NCI-H82 treated with DMSO at 0.1 percent for 48 hours (cell line): ENCODE measurements at regions not wholly inside any gene's neighbourhood (a gene's known extent, or its start where the extent isn't known, plus 50 kb on each side); places are given as distances from the start of the nearest gene placed in this dataset.

Experiments used
- DNase-seq: peaks from one replicate; lab custom pipeline; 2025; ENCODE audit not compliant: unreplicated experiment; lab: John Stamatoyannopoulos, UW

DNA sequence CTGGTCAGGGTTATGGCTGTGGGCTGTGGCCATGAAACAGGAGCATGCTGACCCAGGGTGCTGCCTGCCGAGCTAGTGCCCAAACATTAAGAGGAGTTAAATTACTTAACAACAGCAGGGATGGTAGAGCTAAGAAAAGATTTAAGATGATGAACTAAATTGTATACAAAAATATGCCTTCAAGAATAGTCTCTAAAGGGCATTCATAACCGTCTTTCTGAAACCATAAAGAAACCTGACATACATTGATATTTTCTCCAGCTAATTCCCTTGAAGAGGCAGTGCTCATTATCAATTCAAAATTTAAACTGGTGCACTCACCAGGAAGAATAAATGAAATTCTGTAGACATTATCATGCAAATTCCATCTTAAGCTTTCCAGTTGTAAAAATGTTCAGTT, 265.8 kb upstream of the TAC1 start:
- no peak for DNase-seq

DNA sequence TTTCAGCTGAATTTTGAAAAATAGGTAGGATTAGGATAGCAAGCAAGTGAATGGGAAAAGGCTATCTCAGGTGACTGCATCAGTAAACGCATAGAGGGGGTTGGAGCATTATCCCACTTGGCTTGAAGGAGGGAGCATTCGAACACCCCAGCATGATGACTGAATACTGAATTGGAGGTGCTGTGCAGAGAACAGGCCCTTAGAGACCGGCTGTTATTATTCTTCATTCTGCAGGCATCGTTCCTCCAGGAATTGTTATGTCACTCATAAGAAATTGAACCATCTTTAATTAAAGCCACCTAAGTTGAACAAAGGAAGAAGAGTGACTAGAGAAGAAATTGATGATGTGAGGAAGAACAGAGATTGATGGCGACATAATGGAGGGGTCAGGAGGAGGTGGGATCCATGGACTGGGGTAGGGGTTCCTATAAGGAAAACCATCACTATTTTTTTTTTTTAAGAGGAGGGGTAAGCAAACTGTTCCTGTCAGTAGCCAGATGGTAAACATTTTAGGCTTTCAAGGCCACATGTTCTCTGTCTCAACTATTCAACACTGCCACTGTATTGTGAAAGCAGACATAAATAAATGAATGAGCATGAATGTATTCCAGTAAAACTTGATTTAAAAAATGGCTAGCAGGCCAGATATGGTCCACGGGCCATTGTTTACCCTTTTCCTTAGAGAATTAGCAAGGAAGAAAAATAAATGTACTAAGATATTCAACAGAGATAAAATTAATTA, 264.7 kb upstream of the TAC1 start:
- no peak for DNase-seq

DNA sequence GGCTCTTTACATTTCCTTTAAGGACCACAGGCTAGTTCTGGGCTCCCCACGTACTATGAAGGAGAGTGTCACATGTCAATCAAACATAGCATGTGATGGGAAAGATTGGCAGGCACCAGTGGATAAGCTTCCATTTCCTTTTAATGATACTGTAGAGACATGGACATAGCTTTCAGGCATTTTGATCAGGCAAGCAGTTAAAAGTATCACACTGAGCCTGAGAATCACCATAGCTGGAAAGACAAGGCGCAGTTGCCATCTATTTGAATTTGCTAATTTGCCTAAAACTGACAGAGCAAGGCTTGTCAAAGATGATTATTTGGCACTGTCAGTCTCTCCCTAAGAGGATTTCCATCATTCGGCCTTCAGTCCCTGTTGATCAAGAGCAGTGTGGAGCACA, 263.4 kb upstream of the TAC1 start:
- DNase-seq = no peak

DNA sequence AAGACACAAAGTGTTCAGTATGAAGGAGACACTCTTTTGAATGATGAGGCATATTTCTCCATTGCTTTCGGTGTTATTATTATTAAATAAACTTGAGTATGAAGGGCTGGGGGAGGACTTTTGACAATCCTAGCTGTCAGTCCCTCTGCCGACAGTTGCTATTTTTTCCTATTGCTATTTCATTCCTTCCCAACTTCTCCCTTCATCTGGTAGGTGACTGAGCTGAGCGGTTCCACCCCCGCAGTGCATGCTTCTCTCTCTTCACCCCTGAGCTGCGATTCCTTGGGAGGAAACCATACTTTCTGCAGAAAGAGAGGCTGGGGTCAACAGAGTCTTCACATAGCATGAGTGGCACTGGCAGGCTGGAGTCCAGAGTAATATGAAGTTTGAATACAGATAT, 261.2 kb upstream of the TAC1 start:
- no peak for DNase-seq

DNA sequence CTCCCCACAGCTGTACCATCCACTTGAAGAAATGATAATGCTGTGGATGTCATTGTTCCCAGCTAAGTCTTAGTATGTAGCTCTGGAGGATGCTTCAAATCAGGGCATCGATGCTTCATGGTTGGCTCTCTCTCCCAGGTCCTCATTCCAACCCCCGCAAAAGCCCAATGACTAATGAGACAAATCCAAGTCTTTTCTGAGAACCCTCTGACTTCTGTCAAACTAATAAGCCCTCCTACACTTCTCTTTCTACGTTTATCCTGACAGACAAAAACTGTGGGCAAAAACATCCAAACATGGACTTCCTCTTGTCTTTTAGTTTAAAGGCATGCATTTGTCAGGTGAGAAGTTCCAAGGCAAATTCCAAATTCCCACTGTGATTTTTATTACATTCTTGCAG, 260.4 kb upstream of the TAC1 start:
- DNase-seq = no peak

DNA sequence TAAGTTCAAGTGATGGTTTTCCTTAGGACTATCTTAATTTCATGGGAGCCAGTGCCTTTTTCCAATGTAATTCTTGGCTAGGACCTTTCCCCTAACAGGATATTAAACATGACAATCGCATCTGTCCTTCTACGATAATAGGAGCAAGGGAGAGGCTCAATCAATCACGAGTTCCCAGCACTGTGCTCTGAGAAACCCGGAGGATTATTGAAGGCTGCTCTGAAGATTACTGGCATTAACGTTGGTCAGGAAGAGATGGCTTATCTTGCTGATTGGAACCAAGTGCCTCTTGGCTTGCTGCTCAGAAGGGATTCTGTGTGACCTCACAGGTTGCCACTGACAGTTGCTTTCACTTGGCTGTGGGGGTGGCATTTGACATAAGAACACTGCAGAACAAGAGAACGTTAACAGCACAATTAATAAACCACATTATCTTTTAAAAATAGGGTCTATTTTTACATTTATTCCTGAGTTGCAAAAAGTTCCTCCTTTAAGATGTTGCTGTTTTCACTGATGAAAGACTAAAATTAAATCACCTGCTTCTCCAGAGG, 252.1 kb upstream of the TAC1 start:
- DNase-seq = peak; percentile 98

DNA sequence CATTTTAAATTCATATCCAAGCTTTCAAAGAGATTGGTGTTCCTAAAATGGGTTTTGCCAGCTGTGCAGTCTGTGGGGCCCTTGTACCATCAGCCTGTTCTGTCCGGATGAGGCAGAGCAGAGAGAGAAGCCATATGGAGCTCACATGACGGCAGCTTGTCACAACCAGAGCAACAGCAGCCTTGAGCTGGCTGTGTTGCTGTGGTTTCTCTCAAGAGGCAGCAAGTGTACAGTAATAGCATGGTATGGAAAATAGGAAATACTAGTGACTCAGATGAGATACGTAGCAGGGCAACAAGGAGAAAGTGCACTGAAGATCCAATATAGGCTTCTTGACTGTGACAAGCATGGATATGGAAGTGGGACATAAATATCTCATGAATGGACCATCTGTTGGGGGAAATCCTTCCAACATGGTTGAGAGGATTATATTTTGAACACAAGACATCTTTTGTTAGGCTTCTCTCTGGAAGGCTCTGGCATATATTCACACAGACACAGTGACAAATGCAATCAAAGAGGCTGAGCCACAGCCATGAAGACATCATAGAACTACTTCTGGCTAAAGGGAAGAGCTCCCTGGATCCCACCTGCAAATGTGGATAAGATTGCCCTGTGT, 251.0 kb upstream of the TAC1 start:
- DNase-seq = peak; percentile 80

DNA sequence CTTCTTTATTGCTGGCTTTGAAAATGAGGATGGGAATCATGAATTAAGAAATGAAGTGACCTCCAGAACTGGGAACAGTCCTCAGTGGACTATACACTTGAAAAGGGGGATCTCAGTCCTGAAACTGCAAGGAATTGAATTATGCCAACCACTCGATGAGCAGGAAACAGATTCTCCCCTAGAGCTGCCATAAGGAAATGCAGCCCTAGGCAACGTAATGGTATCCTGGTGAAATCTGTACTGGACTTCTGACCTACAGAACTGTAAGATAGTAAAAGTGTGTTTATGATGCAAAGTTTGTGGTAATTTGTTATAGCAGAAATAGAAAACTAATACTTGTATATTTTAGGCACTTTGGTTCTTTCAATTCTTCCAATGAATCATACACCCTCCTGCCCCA, 236.4 kb upstream of the TAC1 start:
- no peak for DNase-seq

DNA sequence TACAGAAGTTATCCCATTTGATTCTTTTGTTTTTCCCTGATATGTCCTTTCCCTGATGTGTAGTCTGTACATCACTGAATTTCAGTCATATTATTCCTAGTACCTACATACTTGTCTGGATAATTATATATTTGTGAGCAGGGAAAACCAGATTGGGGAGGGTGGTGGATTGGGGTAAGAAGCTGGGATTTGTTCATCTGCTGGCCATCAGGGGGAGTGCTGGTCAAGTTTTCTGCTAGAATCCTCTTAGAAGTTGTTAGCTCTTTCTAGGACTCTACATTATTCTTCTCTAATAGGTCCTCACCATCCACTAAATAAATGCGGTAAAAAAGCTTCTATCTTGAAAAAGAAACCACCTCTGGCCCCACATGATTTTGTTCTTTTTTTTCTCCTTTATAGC, 232.7 kb upstream of the TAC1 start:
- peak; percentile 21 for DNase-seq

DNA sequence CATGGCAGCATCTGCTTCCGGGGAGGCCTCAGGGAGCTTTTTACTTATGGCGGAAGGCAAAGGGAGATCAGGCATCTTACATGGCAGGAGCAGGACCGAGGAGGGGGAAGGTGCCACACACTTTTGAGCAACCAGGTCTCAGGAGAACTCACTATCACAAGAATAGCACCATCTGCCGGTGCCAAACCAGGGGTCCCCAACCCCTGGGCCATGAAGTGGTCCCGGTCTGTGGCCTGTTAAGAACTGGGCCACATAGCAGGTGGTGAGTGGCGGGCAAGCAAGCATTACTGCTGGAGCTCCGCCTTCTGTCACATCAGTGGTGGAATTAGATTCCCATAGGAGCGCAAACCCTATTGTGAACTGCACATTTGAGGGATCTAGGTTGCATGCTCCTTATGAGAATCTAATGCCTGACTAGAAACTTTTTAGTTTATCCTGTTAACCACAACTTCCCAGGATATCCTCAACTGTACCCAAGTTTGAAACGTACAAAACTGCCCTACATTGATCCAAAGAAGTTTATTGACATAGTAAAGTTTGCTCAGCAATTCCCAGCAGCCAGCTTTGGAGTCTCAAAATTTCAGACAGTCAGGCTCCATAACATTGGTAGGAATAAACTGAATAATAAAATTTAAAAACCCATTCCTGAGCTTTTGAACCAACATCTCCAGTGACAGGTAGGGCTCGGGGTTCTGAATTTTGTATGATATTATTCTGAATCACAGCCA, 228.4 kb upstream of the TAC1 start:
- no peak for DNase-seq

DNA sequence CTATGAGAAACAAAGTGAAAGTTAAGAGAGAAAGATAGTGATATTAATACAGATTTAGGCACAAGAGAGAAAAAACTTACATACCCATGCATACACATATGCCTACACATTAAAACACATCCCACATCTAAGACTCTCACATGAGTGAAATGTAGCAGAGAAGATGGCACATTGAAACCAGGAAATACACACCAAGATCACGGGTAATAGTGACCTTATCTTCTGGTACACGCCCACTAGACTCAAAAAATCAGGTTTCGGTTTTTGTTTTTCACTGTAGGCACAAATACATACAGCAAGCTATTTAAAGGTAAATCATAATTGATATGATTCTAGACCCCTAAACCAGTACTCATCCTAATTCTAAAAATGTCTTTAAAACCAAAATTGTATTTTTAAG, 225.2 kb upstream of the TAC1 start:
- DNase-seq = no peak

DNA sequence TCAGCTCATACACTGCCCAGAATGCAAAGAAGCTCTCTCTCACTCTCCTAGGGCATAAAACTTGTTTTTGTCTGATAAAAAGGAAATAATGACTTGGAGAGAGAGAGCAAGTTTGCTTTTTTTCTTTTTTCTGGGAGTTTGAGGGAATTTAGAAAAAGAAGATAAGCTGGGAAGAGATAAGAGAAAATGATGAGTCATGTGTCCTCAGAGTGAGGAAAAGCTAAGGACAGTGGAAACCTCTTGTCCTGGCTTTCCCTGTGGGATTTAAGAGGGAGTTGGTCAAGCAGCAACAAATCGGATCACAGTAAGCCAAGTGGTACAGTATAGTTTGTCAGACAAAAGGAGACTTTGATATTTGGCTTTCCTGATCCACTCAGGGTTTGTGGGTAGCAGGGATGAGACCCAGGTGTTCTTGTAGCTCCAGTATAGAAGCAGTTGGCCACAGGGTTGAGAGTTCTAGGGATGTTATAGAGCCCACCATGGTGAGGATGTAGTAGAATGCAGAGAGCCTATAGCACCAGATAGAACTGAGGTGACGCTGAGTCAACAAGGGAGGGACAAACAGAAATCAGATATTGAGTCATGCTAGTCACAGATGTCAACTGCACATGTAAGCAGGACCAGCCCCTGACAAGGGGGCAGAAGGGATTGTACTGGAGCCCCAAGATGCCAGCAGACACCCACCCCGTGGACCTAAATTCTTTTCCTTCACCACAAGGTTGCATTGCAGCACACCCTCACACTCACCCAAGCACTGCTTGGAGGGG, 219.3 kb upstream of the TAC1 start:
- no peak for DNase-seq

DNA sequence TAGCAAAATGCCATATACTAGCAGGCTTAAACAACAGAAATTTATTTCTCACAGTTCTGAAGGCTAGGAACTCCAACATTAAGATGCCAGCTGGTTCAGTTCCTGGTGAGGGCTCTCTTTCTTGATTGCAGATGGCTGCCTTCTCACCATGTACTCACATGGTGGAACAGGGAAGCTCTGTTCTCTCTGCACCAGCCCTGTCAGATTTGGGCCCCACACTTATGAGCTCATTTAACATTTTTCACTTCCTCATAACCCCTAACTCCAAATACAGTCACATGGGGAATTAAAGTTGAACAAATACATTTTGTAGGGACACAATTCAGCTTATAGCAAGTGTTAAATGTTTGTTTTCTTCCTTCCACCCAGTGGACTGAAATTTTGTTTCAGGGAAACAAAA, 218.6 kb upstream of the TAC1 start:
- DNase-seq = no peak

DNA sequence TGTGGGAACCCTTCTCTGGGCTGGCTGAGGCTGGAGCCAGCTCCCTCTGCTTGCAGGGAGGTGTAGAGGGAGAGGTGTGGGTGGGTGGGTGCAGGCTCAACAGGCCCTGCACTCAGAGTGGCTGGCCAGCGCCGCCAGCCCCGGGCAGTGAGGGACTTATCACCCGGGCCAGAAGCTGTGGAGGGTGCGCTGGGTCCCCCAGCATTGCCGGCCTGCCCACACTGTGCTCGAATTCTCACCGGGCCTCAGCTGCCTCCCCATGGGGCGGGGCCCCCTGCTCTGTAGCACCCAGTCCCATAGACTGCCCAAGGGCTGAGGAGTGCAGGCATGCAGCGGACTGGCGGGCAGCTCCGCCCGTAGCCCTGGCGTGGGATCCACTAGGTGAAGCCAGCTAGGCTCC, 190.7 kb upstream of the TAC1 start:
- no peak for DNase-seq

DNA sequence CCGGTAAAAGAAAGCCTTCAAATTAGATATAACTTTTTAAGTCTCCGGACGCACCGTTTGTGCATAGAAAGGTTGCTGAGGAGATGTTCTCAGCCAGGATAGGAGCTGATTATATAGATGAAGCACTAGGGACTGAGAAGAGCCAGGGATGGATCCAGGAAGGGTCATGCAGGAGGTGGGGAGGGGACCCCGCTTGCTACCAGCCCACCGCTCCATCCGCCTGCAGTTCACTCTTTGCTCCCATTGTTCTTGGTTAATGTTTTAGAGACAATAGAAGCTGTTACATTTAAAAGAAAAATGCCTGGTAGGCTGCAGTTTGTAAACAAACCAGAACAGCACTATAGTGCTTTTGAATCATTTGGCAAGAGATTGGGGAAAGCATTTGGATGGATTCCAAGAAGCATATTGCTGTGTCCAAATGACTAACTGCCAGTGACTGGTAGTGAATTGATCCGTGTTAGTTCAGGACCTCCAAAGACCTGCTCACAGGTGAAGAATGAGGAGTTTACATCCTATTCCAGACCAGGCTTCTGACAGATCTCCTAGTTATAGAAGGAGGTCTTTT, 175.9 kb upstream of the TAC1 start:
- no peak for DNase-seq

DNA sequence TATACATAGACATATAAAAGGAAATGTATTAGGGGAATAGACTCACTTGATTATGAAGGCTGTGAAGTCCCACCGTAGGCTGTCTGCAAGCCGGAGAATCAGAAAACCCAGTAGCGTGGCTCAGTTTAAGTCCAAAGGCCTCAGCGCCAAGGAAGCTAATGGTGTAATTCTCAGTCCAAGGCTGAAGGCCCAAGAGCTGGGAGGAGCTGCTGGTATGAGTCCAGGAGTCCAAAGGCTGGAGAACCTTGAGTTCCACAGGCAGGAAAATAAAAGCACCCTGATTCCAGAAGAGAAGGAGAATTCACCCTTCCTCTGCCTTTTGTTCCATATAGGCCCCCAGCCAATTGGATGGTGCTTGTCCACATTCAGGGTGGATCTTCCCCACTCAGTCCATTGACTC, 166.2 kb upstream of the TAC1 start:
- no peak for DNase-seq

DNA sequence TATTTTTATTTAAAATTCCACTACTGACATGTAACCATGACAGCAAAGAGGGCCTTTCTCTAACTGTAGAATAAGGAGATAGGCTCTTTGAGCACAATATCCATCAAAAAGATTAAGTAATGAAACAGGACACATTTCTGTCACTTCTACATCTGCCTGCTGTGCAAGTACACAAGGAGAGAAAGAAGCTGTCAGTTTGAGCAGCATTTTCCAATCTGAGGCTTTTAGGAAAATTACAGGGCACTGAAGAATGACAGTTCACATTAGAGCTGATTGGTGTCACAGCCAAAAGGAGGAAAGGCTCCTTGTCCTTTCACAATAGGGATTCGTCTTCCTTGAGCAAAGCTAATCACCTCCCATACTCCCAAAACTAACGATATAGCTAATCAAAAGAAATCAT, 158.8 kb upstream of the TAC1 start:
- no peak for DNase-seq

DNA sequence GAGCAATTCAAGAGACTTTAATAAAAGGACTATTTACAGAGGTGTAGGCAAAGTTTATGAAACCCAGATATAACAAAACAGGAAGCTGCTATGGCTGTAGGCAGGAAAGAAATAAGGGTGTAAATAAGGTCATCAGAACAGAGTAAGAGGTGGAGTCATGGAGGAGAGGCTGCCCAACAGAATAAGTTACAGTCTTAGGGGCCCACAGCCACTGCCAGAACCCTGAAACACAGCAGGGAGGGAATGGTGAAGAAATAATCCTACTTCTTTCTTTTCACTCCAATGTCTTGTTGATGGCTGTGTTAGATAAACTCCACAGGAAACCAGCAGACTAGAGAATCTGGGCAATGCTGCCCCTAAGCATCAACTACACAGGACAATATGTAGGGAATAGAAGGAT, 155.8 kb upstream of the TAC1 start:
- DNase-seq = no peak

DNA sequence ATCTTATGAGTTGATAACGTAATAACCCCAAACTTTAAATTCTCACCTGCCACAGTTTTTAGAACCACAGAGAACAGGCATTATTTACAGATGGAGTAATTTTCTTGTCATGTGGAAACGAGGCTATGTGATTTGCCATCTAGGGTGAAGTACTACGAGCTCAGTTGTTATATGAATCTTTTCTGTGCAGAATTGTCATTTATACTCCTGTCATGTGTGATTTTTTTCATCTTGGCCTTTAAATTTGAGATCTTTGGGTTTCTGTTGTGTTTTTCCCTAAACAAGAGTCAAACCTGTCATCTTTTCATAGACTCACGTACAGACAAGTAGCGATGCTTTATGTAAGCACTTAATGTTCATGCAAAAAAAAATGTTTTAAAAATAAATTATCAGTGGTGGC, 153.7 kb upstream of the TAC1 start:
- DNase-seq = no peak

DNA sequence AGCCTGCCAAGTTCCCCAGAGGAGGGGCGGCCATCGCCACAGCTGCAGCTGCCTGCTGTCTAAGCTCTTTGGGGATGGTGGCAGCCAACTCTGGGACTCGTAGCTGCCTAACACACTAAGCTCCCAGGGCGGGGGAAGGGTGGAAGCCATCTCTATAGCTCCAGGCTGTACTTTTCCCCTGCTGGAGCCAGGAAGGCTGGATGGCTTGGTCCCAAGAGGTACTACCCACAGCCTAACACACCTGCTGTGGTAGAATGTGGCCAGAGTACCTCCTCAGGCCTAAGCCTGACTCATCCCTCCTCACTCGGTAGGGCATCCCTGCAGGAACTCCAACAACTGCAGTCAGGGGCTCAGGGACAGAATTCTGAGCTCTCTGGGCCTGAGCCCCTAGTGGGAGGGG, 151.7 kb upstream of the TAC1 start:
- no peak for DNase-seq

DNA sequence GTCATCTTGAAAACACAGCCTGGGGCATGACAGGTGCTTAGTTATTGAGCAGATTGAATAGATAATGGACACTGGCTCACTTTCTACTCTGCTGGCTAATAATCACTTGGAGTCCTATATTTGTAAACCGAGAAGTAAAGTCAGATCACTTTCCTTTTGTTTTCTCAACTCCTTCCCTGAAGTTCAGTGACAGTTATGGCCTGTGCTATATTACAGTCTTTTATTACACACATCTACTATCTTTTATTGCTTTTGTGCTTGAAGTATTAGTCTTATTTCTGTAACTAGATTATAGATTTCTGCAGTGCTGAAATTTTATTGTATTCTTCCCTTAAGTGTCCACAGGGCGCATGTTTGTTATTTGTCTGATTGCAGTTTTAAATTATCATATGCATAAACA, 136.4 kb upstream of the TAC1 start:
- no peak for DNase-seq
